Spinal cord (tissue), 9 donors: ENCODE measurements at regions not wholly inside any gene's neighbourhood (a gene's known extent, or its start where the extent isn't known, plus 50 kb on each side); places are given as distances from the start of the nearest gene placed in this dataset.

Source experiments
- DNase-seq, 6 donors: peaks; one replicate each; pipeline versions ENCODE4 v3.0.0 to v3.0.0-alpha.2; 2013 to 2015; ENCODE audit warnings: low spot score in 6 of 6, low read depth in 4 of 6
- H3K27ac ChIP-seq: one replicate; pipeline ENCODE4 v1.5.1; 2013; ENCODE audit warnings: low read depth, low read length, control low read depth
- H3K27me3 ChIP-seq: one replicate; pipeline ENCODE4 v1.6.1; 2013; ENCODE audit warnings: low read length; ENCODE audit not compliant: control insufficient read depth, insufficient read depth
- H3K36me3 ChIP-seq: one replicate; pipeline ENCODE4 v1.6.1; 2013; ENCODE audit warnings: low read length; ENCODE audit not compliant: control insufficient read depth, insufficient read depth
- H3K4me1 ChIP-seq: one replicate; pipeline ENCODE4 v1.6.1; 2013; ENCODE audit warnings: low read length; ENCODE audit not compliant: control insufficient read depth, insufficient read depth
- H3K4me3 ChIP-seq: one replicate; pipeline ENCODE4 v1.5.1; 2013; ENCODE audit warnings: low read depth, low read length, control low read depth
- H3K9me3 ChIP-seq: one replicate; pipeline ENCODE4 v1.6.1; 2013; ENCODE audit warnings: low read length; ENCODE audit not compliant: control insufficient read depth, insufficient read depth
- WGBS: methylation state at CpG from one replicate; pipeline ENCODE4 v1.1.5; 2013; ENCODE audit warnings: missing lambda C conversion rate; ENCODE audit not compliant: insufficient coverage; 5-methylcytosine and 5-hydroxymethylcytosine counted together
- donor health status: healthy.

DNA sequence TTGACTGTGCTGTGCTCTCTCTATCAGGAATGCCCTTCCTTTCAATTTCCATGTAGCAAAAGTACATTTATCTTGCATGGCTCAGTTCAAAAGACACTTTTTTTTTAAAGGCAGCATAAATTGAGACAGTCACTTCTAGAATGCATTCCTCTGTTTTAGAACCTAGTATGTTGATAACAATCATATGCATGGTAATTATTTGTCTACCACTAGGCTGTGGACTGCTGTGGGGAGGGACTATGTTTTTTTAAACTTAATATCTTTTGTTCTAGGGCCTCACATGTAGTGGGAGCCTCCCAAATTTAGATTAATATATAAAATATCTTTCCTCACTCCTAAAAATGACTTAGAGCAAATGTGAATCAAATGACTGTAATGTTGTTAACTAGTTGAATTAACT lies 269.9 kb downstream of the MEIS1 start:
- Histone ChIP-seq H3K9me3 (no peaks in the 10 kb centered on the region), H3K36me3 (no peaks in the 10 kb centered on the region), H3K27ac (no peak overlapping the region), H3K27me3 (no peaks in the 10 kb centered on the region), H3K4me3 (no peak overlapping the region), H3K4me1 (no peaks in the 10 kb centered on the region)
- peak in 1 of 6 donors; percentile 15 for DNase-seq

DNA sequence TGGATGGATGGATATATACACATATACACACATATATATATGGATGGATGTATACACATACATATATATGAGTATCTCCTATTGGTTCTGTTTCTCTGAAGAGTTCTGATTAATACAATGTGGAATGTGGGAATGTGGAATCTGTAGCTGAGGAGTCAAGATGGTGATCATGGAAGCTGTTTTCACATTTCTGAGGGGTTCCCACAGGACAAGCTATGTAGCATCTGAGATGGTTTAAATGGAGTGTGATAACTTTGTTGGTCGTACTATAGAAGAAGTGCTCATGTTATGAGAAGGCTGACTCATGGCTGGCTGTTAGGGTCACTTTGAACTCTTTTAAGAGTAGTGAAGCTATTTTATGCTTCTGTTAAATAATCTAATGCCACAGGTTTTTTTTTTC lies 279.7 kb downstream of the MEIS1 start:
- no peak overlapping the region for H3K27ac ChIP-seq
- H3K36me3 ChIP-seq, result no peaks in the 10 kb centered on the region
- no peaks in the 10 kb centered on the region for H3K27me3 ChIP-seq
- H3K4me3 ChIP-seq, result no peak overlapping the region
- H3K4me1 ChIP-seq, result no peaks in the 10 kb centered on the region
- WGBS, result 100% methylated on average over 1 of the region's 1 CpG
- DNase-seq, result no peak
- no peaks in the 10 kb centered on the region for H3K9me3 ChIP-seq

DNA sequence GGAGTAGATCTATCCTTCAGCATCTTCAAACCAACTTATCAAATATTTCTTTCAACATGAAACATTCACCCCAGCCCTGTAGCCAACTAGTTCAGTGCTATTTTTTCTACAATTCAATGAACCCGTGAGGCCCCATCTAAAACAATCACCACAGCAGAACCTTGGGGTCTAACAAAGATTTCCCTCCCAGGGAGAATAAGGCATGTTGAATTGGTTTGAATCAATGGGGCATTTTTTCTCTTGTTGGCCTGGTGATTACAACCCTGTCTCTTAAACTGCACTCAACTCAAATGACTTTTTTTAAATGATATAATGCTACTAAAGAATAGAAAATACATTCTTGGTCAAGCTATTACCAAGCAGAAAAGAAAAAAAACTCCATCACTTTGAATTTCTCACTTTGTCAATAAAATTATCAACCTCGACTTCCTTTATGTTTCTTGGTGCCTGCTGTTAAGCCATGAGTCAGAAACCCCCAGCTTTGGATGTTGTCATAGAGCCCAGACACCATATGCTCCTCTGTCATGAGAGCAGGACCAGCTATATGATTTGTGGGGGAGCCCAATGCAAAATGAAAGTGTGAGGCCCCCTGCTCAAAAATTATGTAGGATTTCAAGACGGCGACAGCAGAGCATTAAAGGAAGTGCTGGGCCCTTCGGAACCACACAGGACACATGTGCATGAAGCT lies 282.4 kb downstream of the MEIS1 start:
- no peak overlapping the region for H3K4me3 ChIP-seq
- H3K27ac ChIP-seq, result no peak overlapping the region
- WGBS, result 75% methylated on average over 3 of the region's 5 CpGs
- peak in 1 of 6 donors; percentile 15 for DNase-seq
- no peaks in the 10 kb centered on the region for H3K9me3 ChIP-seq
- no peaks in the 10 kb centered on the region for H3K27me3 ChIP-seq
- H3K36me3 ChIP-seq, result no peaks in the 10 kb centered on the region
- no peaks in the 10 kb centered on the region for H3K4me1 ChIP-seq

DNA sequence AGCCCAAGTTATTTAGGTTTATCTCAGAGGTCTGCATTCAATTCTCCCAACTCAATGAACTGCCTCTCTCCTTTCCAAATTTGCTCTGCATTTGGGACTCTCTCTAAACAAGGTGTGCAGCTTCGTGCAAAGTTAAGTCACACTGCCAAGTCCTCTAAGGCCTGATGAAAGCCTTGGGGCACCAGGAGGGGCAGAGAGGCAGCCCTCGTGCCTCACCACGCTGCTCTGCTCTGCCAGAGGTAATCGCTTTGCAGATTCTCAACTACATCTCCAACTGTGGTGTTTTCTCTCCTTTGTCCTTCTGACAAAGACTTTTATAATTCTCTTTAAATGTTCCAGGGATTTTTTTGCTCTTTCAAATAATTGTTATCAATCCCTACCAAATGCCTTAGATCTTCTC lies 283.0 kb downstream of the MEIS1 start:
- Histone ChIP-seq H3K9me3 (no peaks in the 10 kb centered on the region), H3K27me3 (no peaks in the 10 kb centered on the region), H3K36me3 (no peaks in the 10 kb centered on the region), H3K4me3 (no peak overlapping the region), H3K4me1 (no peaks in the 10 kb centered on the region), H3K27ac (no peak overlapping the region)
- DNase-seq, result no peak
- WGBS, result 60% methylated on average over 4 of the region's 4 CpGs

DNA sequence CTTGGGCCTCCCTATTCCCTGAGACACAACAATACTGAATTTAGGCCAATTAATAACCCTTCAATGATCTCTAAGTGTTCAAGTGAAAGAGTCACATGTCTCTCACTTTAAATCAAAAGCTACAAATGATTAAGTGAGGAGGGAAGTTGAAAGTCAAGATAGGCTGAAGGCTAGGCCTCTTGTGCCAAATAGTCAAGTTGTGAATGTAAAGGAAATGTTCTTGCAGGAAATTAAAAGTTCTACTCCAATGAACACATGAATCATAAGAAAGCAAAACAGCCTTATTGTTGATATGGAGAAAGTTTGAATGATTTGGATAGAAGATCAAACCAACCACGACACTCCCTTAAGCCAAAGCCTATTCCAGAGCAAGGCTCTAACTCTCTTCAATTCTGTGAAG lies 286.9 kb downstream of the MEIS1 start:
- H3K27me3 ChIP-seq, result no peaks in the 10 kb centered on the region
- no CpG with 5 or more reads among the region's 1 CpG for WGBS
- H3K36me3 ChIP-seq, result no peaks in the 10 kb centered on the region
- H3K4me3 ChIP-seq, result no peak overlapping the region
- DNase-seq, result no peak
- H3K4me1 ChIP-seq, result no peaks in the 10 kb centered on the region
- no peaks in the 10 kb centered on the region for H3K9me3 ChIP-seq
- H3K27ac ChIP-seq, result no peak overlapping the region

DNA sequence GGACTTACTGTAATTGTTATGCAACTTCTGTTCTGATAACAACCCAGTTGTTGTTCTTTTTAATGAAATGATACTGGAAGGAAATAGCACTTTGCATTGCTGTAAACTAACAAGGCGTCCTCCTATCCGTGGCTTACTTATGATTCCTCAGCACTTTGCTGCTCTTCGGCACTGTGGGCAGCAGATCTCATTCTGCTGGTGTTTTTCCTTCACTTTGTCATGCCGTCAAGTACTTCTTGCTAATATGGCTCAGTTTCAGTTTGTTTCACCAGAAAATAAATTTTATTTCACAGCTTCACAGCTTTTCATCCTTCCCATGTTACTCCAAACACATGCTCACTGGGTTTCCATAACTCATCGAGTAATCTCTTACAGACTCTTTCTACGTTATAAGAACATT lies 289.3 kb downstream of the MEIS1 start:
- Histone ChIP-seq H3K36me3 (no peaks in the 10 kb centered on the region), H3K4me1 (no peaks in the 10 kb centered on the region), H3K4me3 (no peak overlapping the region), H3K27me3 (no peaks in the 10 kb centered on the region), H3K9me3 (no peaks in the 10 kb centered on the region), H3K27ac (no peak overlapping the region)
- WGBS, result 83% methylated on average over 6 of the region's 6 CpGs
- no peak for DNase-seq

DNA sequence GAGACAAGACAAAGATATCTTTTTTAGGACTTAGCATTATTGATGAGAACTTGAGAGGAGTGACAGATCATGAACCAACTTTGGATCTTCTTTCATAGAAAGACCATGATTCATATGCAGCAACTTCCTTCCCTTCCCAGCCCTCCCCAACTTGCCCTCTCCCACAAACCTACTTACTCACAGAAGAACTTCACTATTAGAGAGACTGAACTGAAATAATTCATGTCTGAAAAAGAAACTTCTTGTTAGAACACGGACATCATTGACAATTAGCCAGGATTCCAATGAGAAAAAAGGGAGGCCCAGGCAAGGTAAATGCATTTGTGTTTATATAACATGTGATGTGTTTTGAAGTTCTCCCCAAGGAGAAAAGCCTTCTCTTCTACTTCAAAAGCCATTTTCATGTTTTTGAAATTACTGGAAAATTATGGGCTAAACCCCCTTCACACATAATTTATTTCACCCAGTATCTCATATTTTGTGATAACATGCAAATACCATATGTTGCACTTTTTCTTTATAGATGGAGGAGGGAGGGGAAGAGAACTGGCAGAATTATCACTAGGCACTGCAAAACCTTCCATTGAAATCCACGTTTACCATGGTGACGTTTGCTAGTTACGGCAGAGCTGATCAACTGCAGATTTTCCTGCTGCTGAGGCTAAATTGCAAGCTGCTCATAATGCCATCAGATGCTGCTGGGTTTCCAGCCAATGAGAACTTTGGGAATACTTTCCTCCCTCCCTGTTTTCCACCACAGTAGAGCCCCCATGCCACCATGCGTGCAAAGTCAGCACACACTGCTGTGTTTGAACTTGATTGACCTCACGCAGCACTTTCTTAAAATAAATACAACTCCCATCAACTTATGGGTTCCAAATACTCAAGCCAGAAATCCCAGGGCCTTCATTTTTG lies 294.7 kb downstream of the MEIS1 start:
- Histone ChIP-seq H3K36me3 (no peaks in the 10 kb centered on the region), H3K27me3 (no peaks in the 10 kb centered on the region), H3K4me3 (no peak overlapping the region), H3K9me3 (no peaks in the 10 kb centered on the region), H3K4me1 (no peaks in the 10 kb centered on the region), H3K27ac (no peak overlapping the region)
- DNase-seq, result peak in 1 of 6 donors; percentile 80
- WGBS, result 64% methylated on average over 4 of the region's 6 CpGs

DNA sequence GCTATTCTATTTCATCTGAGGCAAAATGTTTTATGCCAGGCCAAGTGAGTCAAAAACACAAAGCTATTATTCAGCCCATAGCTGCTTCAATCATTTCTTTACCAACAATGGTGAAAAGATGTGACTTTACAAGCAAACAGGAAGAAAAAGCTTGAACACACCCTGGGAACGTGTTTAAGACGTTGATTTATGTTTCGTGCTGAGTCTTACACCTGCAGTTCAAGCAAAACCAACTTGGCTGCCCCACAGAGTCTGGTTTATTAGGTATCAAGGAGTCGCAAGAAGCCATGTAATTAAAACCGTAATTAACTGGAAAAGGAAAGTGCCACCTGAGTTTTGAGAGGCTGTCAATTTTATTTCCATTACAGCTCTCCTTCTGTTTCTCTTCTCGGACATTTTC lies 295.5 kb downstream of the MEIS1 start:
- Histone ChIP-seq H3K36me3 (no peaks in the 10 kb centered on the region), H3K27me3 (no peaks in the 10 kb centered on the region), H3K9me3 (no peaks in the 10 kb centered on the region), H3K27ac (no peak overlapping the region), H3K4me1 (no peaks in the 10 kb centered on the region), H3K4me3 (no peak overlapping the region)
- peak in 1 of 6 donors; percentile 78 for DNase-seq
- WGBS, result 43% methylated on average over 2 of the region's 6 CpGs

DNA sequence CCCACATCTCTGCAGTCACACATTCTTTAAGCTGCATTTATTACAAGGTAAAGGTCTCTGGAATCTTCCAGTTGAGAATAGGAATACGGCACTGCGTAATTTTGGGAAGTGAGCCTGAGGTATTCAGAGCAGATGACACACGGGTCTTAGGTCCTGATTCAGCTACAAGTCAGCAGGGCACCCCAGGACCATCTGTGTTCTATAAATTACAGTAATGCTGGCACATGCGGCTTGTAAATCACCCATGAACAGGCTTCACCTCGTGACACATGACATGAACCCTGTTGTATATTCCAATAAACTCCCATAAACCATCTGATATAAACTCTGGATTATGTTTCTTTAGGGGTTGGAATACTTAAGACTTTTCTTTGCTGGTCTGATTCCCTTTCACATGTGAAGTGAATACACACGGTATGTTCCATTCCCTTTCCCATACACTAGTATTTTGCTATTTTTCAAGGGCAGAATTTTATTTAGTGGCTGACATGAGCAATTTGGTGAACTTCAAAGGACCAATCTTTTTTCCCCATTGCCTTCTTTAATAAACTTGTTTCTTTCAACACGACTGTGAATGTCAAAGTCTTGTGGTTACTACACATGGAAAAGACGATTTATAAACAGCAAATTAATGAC lies 298.6 kb downstream of the MEIS1 start:
- Histone ChIP-seq H3K4me1 (no peaks in the 10 kb centered on the region), H3K9me3 (no peaks in the 10 kb centered on the region), H3K27me3 (no peaks in the 10 kb centered on the region), H3K36me3 (no peaks in the 10 kb centered on the region), H3K4me3 (no peak overlapping the region), H3K27ac (no peak overlapping the region)
- 43% methylated on average over 1 of the region's 8 CpGs for WGBS
- DNase-seq, result peak in 1 of 6 donors; percentile 21
